GM12874 (cell line): ENCODE measurements at regions not wholly inside any gene's neighbourhood (a gene's known extent, or its start where the extent isn't known, plus 50 kb on each side); places are given as distances from the start of the nearest gene placed in this dataset.

ENCODE experiments used
- TF ChIP-seq, protein P1 (sequence below): IDR thresholded peaks from 2 replicates; pipeline ENCODE4 v1.5.1; 2011; ENCODE audit warnings: low read depth, mild to moderate bottlenecking, control low read depth, low read length, moderate library complexity; ENCODE audit not compliant: insufficient read depth

DNA sequence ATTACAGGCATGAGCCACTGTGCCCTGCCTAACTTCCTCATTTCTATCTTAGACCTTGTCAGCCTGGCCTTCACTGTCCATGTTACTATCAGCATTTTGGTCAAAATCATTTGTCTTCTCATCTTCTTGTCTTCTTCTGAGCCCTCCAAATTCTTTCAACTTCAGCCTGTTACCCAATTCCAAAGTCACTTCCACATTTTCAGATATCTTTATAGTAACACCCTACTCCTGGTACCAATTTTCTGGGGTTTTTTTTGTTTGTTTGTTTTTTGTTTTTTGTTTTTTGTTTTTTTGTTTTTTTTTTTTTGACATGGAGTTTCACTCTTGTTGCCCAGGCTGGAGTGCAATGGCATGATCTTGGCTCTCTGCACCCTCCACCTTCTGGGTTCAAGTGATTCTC, 90.3 kb upstream of the LARP1 start:
- TF ChIP-seq, protein P1, sequence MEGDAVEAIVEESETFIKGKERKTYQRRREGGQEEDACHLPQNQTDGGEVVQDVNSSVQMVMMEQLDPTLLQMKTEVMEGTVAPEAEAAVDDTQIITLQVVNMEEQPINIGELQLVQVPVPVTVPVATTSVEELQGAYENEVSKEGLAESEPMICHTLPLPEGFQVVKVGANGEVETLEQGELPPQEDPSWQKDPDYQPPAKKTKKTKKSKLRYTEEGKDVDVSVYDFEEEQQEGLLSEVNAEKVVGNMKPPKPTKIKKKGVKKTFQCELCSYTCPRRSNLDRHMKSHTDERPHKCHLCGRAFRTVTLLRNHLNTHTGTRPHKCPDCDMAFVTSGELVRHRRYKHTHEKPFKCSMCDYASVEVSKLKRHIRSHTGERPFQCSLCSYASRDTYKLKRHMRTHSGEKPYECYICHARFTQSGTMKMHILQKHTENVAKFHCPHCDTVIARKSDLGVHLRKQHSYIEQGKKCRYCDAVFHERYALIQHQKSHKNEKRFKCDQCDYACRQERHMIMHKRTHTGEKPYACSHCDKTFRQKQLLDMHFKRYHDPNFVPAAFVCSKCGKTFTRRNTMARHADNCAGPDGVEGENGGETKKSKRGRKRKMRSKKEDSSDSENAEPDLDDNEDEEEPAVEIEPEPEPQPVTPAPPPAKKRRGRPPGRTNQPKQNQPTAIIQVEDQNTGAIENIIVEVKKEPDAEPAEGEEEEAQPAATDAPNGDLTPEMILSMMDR, result no peak

DNA sequence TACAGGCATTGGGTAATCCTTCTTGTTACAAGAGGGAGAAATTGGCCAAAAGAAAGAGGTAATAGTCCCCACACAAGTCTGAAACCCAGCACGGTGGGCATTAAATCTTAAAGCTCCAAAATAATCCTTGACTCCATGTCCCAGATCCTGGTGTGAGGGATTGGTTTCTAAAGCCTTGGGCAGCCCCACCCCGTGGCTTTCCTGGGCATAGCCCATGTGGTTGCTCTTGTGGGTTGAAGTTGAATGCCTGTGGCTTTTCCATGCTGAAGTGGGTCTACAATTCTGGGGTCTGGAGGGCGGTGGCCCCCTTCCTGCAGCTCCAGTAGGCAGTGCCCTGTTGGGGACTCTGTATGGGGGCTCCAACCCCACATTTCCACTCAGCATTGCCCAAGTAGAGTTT, 91.8 kb upstream of the LARP1 start:
- TF ChIP-seq, protein P1, result no peak

DNA sequence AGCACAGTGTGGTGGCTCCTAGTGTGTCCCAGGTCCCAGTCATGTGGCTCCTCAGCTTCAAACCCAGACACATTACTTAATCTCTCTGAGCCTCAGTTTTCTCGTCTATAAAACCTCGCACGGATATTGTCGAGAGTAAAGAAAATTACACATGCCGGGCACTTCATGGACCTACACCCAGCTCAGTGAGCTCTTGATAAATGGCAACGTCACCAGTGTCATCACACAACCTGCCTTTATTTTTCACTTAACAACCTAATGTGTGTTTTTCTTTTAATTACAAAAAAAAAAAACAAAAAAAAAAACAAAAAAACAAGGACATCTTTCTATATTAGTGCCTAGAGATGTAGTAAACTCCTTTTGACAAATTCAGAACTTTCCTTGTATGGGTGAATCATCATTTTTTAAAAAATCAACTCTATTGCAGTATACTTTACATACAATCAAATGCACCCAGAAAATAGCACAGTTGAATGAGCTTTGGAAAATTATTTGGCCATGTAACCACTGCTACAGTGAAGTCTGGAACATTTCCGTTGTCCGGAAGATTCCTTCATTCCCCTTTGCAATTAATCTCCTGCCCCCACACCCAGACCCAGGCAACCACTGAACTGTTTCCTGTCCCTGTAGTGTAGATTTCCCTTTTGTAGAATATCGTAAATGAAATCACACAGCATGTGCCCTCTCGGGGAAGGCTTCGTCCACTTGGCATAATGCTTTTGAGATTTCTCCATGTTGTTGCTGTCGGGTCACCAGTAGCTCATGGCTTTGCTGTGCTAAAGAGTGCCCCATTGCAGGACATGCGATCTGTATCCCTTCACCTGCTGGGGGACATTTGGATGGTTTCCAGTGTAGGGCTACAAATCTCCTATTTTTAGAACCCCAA, 100.4 kb upstream of the LARP1 start:
- TF ChIP-seq, protein P1, result no peak

DNA sequence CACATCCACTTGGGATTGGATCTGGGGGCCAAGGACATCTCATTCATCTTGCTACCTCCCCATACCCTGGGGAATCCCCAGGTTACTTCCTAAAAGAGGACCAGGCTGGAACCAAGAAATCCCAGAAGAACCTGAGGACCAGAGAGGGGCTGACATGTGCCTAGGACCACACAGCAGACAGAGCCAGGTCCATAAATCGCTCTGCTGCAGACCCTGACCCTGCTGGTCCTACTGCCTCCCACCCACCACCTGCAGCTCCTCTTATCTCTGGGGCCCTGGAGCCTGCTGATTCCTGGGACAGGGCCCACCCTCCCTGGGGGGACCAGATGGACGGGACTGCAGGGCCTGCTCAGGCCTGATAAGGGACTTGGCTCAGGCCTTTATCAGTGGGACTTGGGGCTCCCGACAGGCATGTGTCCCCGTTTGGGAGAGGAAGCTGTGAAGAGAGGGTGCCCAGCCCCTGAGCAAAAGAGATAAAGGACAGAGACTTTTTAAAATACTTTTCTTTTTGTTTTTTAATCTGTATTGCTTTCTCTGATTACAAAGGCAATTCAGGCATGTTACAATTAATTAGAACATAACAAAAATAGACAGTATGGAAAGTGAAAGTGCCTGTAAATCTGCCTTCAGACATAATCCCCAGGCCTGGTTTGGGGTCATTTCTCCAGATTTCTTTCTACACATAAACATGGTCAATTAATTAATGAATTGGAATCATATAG, 101.3 kb upstream of the LARP1 start:
- TF ChIP-seq, protein P1, result no peak

DNA sequence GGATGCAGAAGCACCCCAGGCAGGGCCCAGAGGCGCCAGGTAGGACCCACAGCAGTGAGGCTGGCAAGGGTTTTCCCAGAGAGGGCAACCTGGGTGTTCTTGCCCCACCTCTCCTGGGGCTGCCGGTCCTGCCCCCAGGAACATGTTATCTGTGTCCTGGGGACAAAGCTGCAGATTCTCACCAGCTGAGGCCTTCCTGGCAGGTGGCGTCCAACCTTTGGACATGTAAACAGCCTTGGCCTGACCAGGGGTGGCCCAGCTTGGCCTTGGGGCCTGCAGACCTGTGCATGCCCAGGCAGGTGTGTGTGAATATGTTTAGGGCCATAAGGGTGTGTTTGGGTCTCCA, 101.8 kb upstream of the LARP1 start:
- TF ChIP-seq, protein P1, result no peak

DNA sequence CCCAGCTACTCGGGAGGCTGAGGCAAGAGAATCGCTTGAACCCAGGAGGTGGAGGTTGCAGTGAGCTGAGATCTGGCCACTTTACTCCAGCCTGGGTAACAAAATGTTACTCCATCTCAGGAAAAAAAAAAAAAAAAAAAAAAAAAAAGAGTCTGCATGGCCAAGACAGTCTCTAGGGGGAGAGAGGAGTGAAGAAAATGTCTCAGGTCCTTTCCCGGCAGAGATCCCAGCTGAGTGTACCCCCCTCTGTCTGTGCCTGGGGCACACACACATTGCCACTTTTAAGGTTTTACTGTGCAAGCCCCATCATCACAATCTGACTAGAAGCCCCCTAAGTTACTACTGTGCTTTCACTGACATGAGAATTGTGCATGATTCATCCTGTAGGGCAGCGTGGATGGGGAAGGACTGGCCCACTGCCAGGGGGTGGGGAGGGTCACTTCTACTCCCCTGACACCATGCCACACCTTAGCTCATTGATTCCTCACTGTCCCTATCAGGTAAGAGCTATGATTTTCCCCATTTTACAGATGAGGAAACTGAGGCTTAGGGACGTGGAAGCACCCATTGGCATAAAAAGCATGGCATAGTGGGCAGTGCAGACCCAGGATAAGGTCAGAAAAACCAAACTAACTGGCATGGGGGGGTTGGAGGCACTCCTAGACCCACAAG, 102.3 kb upstream of the LARP1 start:
- TF ChIP-seq, protein P1, result no peak

DNA sequence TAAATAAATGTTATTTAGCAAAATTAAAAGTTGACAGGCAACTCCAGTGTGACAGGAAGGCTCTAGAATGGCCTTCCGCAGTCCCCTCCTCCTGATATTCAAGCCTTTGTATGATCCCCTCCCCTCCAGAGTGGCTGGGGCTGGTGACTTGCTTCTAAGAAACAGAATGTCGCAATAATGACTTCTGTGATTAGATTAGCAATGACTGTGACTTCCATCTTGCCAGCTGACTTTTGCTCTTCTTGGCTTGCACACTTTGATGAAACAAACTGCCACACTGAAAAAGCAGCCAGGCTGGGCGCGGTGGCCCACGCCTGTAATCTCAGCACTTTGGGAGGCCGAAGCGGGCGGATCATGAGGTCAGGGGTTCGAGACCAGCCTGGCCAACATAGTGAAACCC, 106.5 kb upstream of the LARP1 start:
- TF ChIP-seq, protein P1, result no peak
